H9 (cell line): ENCODE measurements at regions not wholly inside any gene's neighbourhood (a gene's known extent, or its start where the extent isn't known, plus 50 kb on each side); places are given as distances from the start of the nearest gene placed in this dataset.

ENCODE experiments used
- DNase-seq: peaks from one replicate; pipeline ENCODE4 v3.0.0-alpha.2; 2017
- H2AFZ ChIP-seq: one replicate; pipeline ENCODE4 v1.6.1; 2013; ENCODE audit warnings: mild to moderate bottlenecking, low read length, control low read depth, moderate library complexity
- H2AK5ac ChIP-seq: 2 replicates; pipeline ENCODE4 v1.6.1; 2013; ENCODE audit warnings: low read length, control low read depth, mixed read lengths; ENCODE audit not compliant: insufficient read length
- H2BK120ac ChIP-seq: one replicate; pipeline ENCODE4 v1.6.1; 2013; ENCODE audit warnings: low read depth, mild to moderate bottlenecking, low read length, control low read depth, inconsistent platforms; ENCODE audit not compliant: poor library complexity, severe bottlenecking
- H2BK12ac ChIP-seq: 2 replicates; pipeline ENCODE4 v1.6.1; 2013; ENCODE audit warnings: low read length, control low read depth, mixed read lengths, low read depth; ENCODE audit not compliant: insufficient read length
- H2BK15ac ChIP-seq: 2 replicates; pipeline ENCODE4 v1.6.1; 2013; ENCODE audit warnings: low read depth, low read length, control low read depth
- H2BK20ac ChIP-seq: one replicate; pipeline ENCODE4 v1.6.1; 2013; ENCODE audit warnings: low read depth, mild to moderate bottlenecking, low read length, control low read depth, inconsistent platforms; ENCODE audit not compliant: poor library complexity, severe bottlenecking
- H2BK5ac ChIP-seq: 2 replicates; pipeline ENCODE4 v1.6.1; 2013; ENCODE audit warnings: low read length, control low read depth, mixed read lengths; ENCODE audit not compliant: insufficient read length
- H3K14ac ChIP-seq: 2 replicates; pipeline ENCODE4 v1.6.1; 2013; ENCODE audit warnings: low read length, control low read depth; ENCODE audit not compliant: insufficient read depth
- H3K18ac ChIP-seq: 2 replicates; pipeline ENCODE4 v1.6.1; 2013; ENCODE audit warnings: low read depth, mild to moderate bottlenecking, mixed read lengths, low read length, control low read depth; ENCODE audit not compliant: insufficient read length
- H3K23ac ChIP-seq: 2 replicates; pipeline ENCODE4 v1.6.1; 2013; ENCODE audit warnings: low read length, control low read depth, mixed read lengths, low read depth; ENCODE audit not compliant: insufficient read length
- H3K23me2 ChIP-seq: 2 replicates; pipeline ENCODE4 v1.6.1; 2013; ENCODE audit warnings: low read depth, mild to moderate bottlenecking, mixed read lengths, low read length, control low read depth; ENCODE audit not compliant: insufficient read length, poor library complexity, severe bottlenecking
- H3K27ac ChIP-seq: 2 replicates; pipeline ENCODE4 v1.5.1; 2013; ENCODE audit warnings: low read length, control low read depth, mixed read lengths, low read depth; ENCODE audit not compliant: insufficient read length
- H3K27me3 ChIP-seq: 2 replicates; pipeline ENCODE4 v1.6.1; 2013; ENCODE audit warnings: low read length, control low read depth, inconsistent platforms; ENCODE audit not compliant: insufficient read depth
- H3K4ac ChIP-seq: 2 replicates; pipeline ENCODE4 v1.6.1; 2013; ENCODE audit warnings: low read depth, mild to moderate bottlenecking, control low read depth, inconsistent platforms, low read length, moderate library complexity
- H3K4me1 ChIP-seq: 2 replicates; pipeline ENCODE4 v1.6.1; 2013; ENCODE audit warnings: low read length, control low read depth, inconsistent platforms; ENCODE audit not compliant: insufficient read depth
- H3K4me2 ChIP-seq: 2 replicates; pipeline ENCODE4 v1.6.1; 2013; ENCODE audit warnings: low read length, control low read depth, mixed read lengths; ENCODE audit not compliant: insufficient read length, insufficient read depth
- H3K56ac ChIP-seq: 2 replicates; pipeline ENCODE4 v1.6.1; 2013; ENCODE audit warnings: low read depth, mild to moderate bottlenecking, mixed read lengths, low read length, control low read depth; ENCODE audit not compliant: insufficient read length
- H3K79me1 ChIP-seq: 2 replicates; pipeline ENCODE4 v1.6.1; 2013; ENCODE audit warnings: low read depth, mild to moderate bottlenecking, moderate library complexity, low read length, control low read depth, inconsistent platforms; ENCODE audit not compliant: insufficient read depth, poor library complexity, severe bottlenecking
- H3K79me2 ChIP-seq: 2 replicates; pipeline ENCODE4 v1.6.1; 2013; ENCODE audit warnings: low read length, control low read depth, inconsistent platforms; ENCODE audit not compliant: insufficient read depth
- H3K9ac ChIP-seq: 2 replicates; pipeline ENCODE4 v1.6.1; 2013; ENCODE audit warnings: low read length, control low read depth, mixed read lengths; ENCODE audit not compliant: insufficient read length; ENCODE audit errors: extremely low read depth
- H3K9me3 ChIP-seq: one replicate; pipeline ENCODE4 v1.6.1; 2013; ENCODE audit warnings: low read depth, low read length, inconsistent platforms; ENCODE audit not compliant: control insufficient read depth
- H3T11ph ChIP-seq: one replicate; pipeline ENCODE4 v1.6.1; 2013; ENCODE audit warnings: mild to moderate bottlenecking, low read length, control low read depth, inconsistent platforms
- H4K20me1 ChIP-seq: one replicate; pipeline ENCODE4 v1.6.1; 2013; ENCODE audit not compliant: control insufficient read depth, insufficient read length, insufficient read depth
- H4K5ac ChIP-seq: 2 replicates; pipeline ENCODE4 v1.6.1; 2013; ENCODE audit warnings: low read depth, mild to moderate bottlenecking, mixed read lengths, low read length, control low read depth; ENCODE audit not compliant: insufficient read length
- H4K8ac ChIP-seq: replicated peaks from 2 replicates; pipeline ENCODE4 v1.6.1; 2013; ENCODE audit warnings: low read length, control low read depth, mixed read lengths, low read depth; ENCODE audit not compliant: insufficient read length
- H4K91ac ChIP-seq: 2 replicates; pipeline ENCODE4 v1.6.1; 2013; ENCODE audit warnings: low read depth, mild to moderate bottlenecking, moderate library complexity, mixed read lengths, low read length, control low read depth; ENCODE audit not compliant: insufficient read length
- H3K27ac Mint-ChIP-seq, 3 experiments: 2 replicates in 2 of 3; 3 replicates in 1 of 3; pipeline ENCODE4 v1.8.0; 2020 to 2021; ENCODE audit warnings: mixed read lengths in 3 of 3, mild to moderate bottlenecking in 1 of 3, moderate library complexity in 1 of 3
- H3K27me3 Mint-ChIP-seq: 2 replicates; pipeline ENCODE4 v1.8.0; 2021; ENCODE audit warnings: low read depth, mild to moderate bottlenecking, moderate library complexity, mixed read lengths
- H3K36me3 Mint-ChIP-seq, 3 experiments: 2 replicates in 2 of 3; 3 replicates in 1 of 3; pipeline ENCODE4 v1.8.0; 2020 to 2021; ENCODE audit warnings: low read depth in 3 of 3, mixed read lengths in 3 of 3; ENCODE audit not compliant: insufficient read depth in 1 of 3
- H3K4me1 Mint-ChIP-seq, 2 experiments: 2 replicates each; pipeline ENCODE4 v1.8.0; 2020; ENCODE audit warnings: mixed read lengths in 2 of 2
- H3K4me3 Mint-ChIP-seq, 2 experiments: 2 replicates in 1 of 2; 3 replicates in 1 of 2; pipeline ENCODE4 v1.8.0; 2020 to 2021; ENCODE audit warnings: mild to moderate bottlenecking in 2 of 2, mixed read lengths in 2 of 2, moderate library complexity in 1 of 2
- H3K9me3 Mint-ChIP-seq, 2 experiments: 2 replicates in 1 of 2; 3 replicates in 1 of 2; pipeline ENCODE4 v1.8.0; 2020; ENCODE audit warnings: mild to moderate bottlenecking in 2 of 2, mixed read lengths in 2 of 2, moderate library complexity in 1 of 2
- CTCF ChIP-seq: fragments of 200-600 bp; sonication (generic); conservative IDR thresholded peaks from 3 replicates; pipeline ENCODE4 v1.8.0; 2021; ENCODE audit warnings: antibody characterized with exemption, mild to moderate bottlenecking
- WGBS: extraction: QIAGEN DNeasy Blood & Tissue Kit; methylation state at CpG from one replicate; pipeline ENCODE4 v1.1.7; 2013; ENCODE audit warnings: missing lambda C conversion rate, low lambda C conversion rate, mixed read lengths; ENCODE audit not compliant: insufficient read length; ENCODE audit errors: extremely low coverage; 5-methylcytosine and 5-hydroxymethylcytosine counted together

GRCh38 chr2:237194081-237194480 lies 108.4 kb downstream of the COPS8 start:
- H3K9me3 Mint-ChIP-seq: peaks cover 3 to 7% of the 10 kb centered on the region in 2 experiments; a peak in 4 of 5 replicates
- Histone ChIP-seq H3K27ac (no peak overlapping the region), H4K5ac (no peak overlapping the region), H3K4ac (no peak overlapping the region; the same call in 1 of the 2 replicates), H4K8ac (no peak overlapping the region), H3K79me1 (no peaks in the 10 kb centered on the region), H2BK12ac (no peak overlapping the region), H4K20me1 (no peaks in the 10 kb centered on the region), H2BK5ac (no peak overlapping the region), H3K27me3 (no peaks in the 10 kb centered on the region), H2AFZ (no peak overlapping the region), H2BK20ac (no peak overlapping the region), H3K23me2 (no peaks in the 10 kb centered on the region), H3K4me2 (no peak overlapping the region), H3K9ac (no peak overlapping the region), H2AK5ac (no peak overlapping the region), H3K18ac (no peak overlapping the region), H3K23ac (no peak overlapping the region), H3K4me1 (peaks cover 13% of the 10 kb centered on the region), H3K56ac (no peak overlapping the region), H3K14ac (no peak overlapping the region), H4K91ac (no peak overlapping the region), H3K9me3 (no peaks in the 10 kb centered on the region), H2BK120ac (no peak overlapping the region), H2BK15ac (no peak overlapping the region), H3K79me2 (no peaks in the 10 kb centered on the region), H3T11ph (no peak overlapping the region)
- peaks cover 25 to 30% of the 10 kb centered on the region in 2 experiments for H3K4me1 Mint-ChIP-seq
- H3K4me3 Mint-ChIP-seq: no peak overlapping the region; a peak in 1 of 5 replicates
- TF ChIP-seq CTCF: no peak
- no peak for DNase-seq
- no peak overlapping the region; a peak in 1 of 7 replicates for H3K27ac Mint-ChIP-seq
- no CpG with 5 or more reads among the region's 5 CpGs for WGBS
- no peaks in the 10 kb centered on the region; a peak in 1 of 7 replicates for H3K36me3 Mint-ChIP-seq
- H3K27me3 Mint-ChIP-seq: peaks cover 5% of the 10 kb centered on the region
